Suprapubic skin (tissue), 4 donors: ENCODE measurements at regions not wholly inside any gene's neighbourhood (a gene's known extent, or its start where the extent isn't known, plus 50 kb on each side); places are given as distances from the start of the nearest gene placed in this dataset.

Experiments used
- DNase-seq, 2 donors: peaks; one replicate each; pipeline ENCODE4 v3.0.0-alpha.2; 2019; ENCODE audit warnings: low spot score in 2 of 2
- H3K27ac ChIP-seq: fragments of 200-600 bp; sonication (generic); one replicate; pipeline ENCODE4 v1.5.1; 2019
- H3K27me3 ChIP-seq: fragments of 200-600 bp; sonication (generic); one replicate; pipeline ENCODE4 v1.5.1; 2019
- H3K36me3 ChIP-seq: fragments of 200-600 bp; sonication (generic); one replicate; pipeline ENCODE4 v1.5.1; 2019
- H3K4me1 ChIP-seq: fragments of 200-600 bp; sonication (generic); one replicate; pipeline ENCODE4 v1.5.1; 2019
- H3K4me3 ChIP-seq: fragments of 200-600 bp; sonication (generic); one replicate; pipeline ENCODE4 v1.5.1; 2019; ENCODE audit warnings: mild to moderate bottlenecking
- H3K9me3 ChIP-seq: fragments of 200-600 bp; sonication (generic); one replicate; pipeline ENCODE4 v1.5.1; 2019
- CTCF ChIP-seq, 2 donors: fragments of 200-600 bp in 1 of 2; fragments of 450-650 bp in 1 of 2; sonication (generic) in 1 of 2; IDR thresholded peaks; one replicate each; pipeline ENCODE4 v1.5.1; 2016 to 2019; ENCODE audit warnings: antibody characterized with exemption in 2 of 2, mild to moderate bottlenecking in 1 of 2, moderate library complexity in 1 of 2
- EP300 ChIP-seq: sonication (generic); formaldehyde crosslinking; IDR thresholded peaks from one replicate; pipeline ENCODE4 v1.6.1; 2017; ENCODE audit warnings: antibody characterized with exemption
- POLR2A ChIP-seq, 2 donors: fragments of 450-650 bp; IDR thresholded peaks; one replicate each; pipeline ENCODE4 v1.6.1; 2017; ENCODE audit warnings: antibody characterized with exemption in 2 of 2, mild to moderate bottlenecking in 2 of 2, moderate library complexity in 2 of 2
- POLR2AphosphoS5 ChIP-seq, 3 donors: sonication (generic); formaldehyde crosslinking; IDR thresholded peaks; one replicate each; pipeline ENCODE4 v1.6.1; 2017; ENCODE audit warnings: antibody characterized with exemption in 3 of 3
- WGBS: methylation state at CpG from one replicate; pipeline ENCODE4 v1.1.5; 2018; 5-methylcytosine and 5-hydroxymethylcytosine counted together

- no peak for DNase-seq
- H3K4me1 ChIP-seq, result no peaks in the 10 kb centered on the region
- no peak overlapping the region for H3K27ac ChIP-seq
- H3K27me3 ChIP-seq, result no peaks in the 10 kb centered on the region
- TF ChIP-seq POLR2AphosphoS5 (IDR thresholded peaks at IDR 0.05) (no peak), CTCF (IDR thresholded peaks at IDR 0.05) (no peak), EP300 (no peak), POLR2A (IDR thresholded peaks at IDR 0.05) (no peak)
- no peak overlapping the region for H3K4me3 ChIP-seq
- H3K36me3 ChIP-seq, result no peaks in the 10 kb centered on the region
- WGBS, result 91% methylated on average over 10 of the region's 10 CpGs
- H3K9me3 ChIP-seq, result no peaks in the 10 kb centered on the region
Measured at GRCh38 chrX:7220121-7220520, 72.2 kb upstream of the PUDP start.

- Histone ChIP-seq H3K4me1 (no peaks in the 10 kb centered on the region), H3K9me3 (no peaks in the 10 kb centered on the region), H3K27me3 (no peaks in the 10 kb centered on the region), H3K36me3 (no peaks in the 10 kb centered on the region), H3K27ac (no peak overlapping the region), H3K4me3 (no peak overlapping the region)
- no peak for DNase-seq
- 43% methylated on average over 7 of the region's 7 CpGs for WGBS
- TF ChIP-seq CTCF (IDR thresholded peaks at IDR 0.05), result no peak
- TF ChIP-seq EP300, result no peak
- TF ChIP-seq POLR2AphosphoS5 (IDR thresholded peaks at IDR 0.05), result no peak
- TF ChIP-seq POLR2A (IDR thresholded peaks at IDR 0.05), result no peak
Measured at GRCh38 chrX:7219153-7219705, 71.3 kb upstream of the PUDP start.

GRCh38 chrX:7218321-7219152 lies 70.6 kb upstream of the PUDP start:
- TF ChIP-seq CTCF (IDR thresholded peaks at IDR 0.05) (no peak), EP300 (no peak), POLR2AphosphoS5 (IDR thresholded peaks at IDR 0.05) (no peak), POLR2A (IDR thresholded peaks at IDR 0.05) (no peak)
- no peak for DNase-seq
- WGBS, result 75% methylated on average over 8 of the region's 8 CpGs
- no peaks in the 10 kb centered on the region for H3K36me3 ChIP-seq
- no peaks in the 10 kb centered on the region for H3K9me3 ChIP-seq
- no peaks in the 10 kb centered on the region for H3K4me1 ChIP-seq
- no peak overlapping the region for H3K4me3 ChIP-seq
- no peak overlapping the region for H3K27ac ChIP-seq
- no peaks in the 10 kb centered on the region for H3K27me3 ChIP-seq

DNA sequence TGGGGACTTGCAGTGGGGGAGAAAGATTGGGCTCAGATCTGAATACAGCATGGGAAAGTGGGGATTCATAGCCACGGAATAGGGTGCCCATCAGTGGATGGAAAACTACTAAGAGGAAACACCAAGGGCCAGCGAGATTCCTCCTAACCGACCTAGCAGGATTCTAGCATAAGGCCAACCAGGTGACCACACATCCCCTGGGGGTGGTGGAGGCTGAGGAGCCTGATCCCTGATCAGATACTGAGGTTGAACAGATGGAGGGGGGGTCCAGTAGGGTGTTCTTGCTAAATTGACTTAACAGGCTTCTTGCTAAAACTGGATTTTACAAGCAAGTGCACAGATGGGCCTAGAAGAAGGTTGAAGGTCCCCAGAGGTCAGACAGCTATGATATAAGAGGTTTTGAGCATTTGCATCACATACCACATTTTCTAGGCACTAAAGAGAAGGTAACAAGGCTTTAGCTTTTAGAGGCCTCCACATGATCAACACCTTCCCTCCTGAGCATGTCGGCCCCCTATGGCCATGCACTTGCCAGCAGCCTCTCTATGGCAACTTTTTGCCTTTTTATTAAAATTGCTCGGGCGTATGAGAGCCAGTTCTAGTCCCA lies 69.1 kb upstream of the PUDP start:
- Histone ChIP-seq H3K36me3 (no peaks in the 10 kb centered on the region), H3K27ac (no peak overlapping the region), H3K4me3 (no peak overlapping the region), H3K9me3 (no peaks in the 10 kb centered on the region), H3K4me1 (no peaks in the 10 kb centered on the region), H3K27me3 (no peaks in the 10 kb centered on the region)
- no peak for DNase-seq
- WGBS, result 97% methylated on average over 6 of the region's 6 CpGs
- no peak for TF ChIP-seq EP300
- TF ChIP-seq POLR2A (IDR thresholded peaks at IDR 0.05), result no peak
- no peak for TF ChIP-seq CTCF (IDR thresholded peaks at IDR 0.05)
- TF ChIP-seq POLR2AphosphoS5 (IDR thresholded peaks at IDR 0.05), result no peak

GRCh38 chrX:7215842-7216241 lies 67.9 kb upstream of the PUDP start:
- Histone ChIP-seq H3K27me3 (no peaks in the 10 kb centered on the region), H3K9me3 (no peaks in the 10 kb centered on the region), H3K27ac (no peak overlapping the region), H3K4me1 (no peaks in the 10 kb centered on the region), H3K36me3 (no peaks in the 10 kb centered on the region), H3K4me3 (no peak overlapping the region)
- no peak for TF ChIP-seq POLR2A (IDR thresholded peaks at IDR 0.05)
- TF ChIP-seq CTCF (IDR thresholded peaks at IDR 0.05), result no peak
- no peak for TF ChIP-seq POLR2AphosphoS5 (IDR thresholded peaks at IDR 0.05)
- DNase-seq, result no peak
